ENCODE measurements at regions not wholly inside any gene's neighbourhood (a gene's known extent, or its start where the extent isn't known, plus 50 kb on each side); places are given as distances from the start of the nearest gene placed in this dataset.
"Not testable (repeated sequence)": the region's sequence is repeated elsewhere in the genome, so short reads cannot be mapped to it uniquely, and the experiment has no call there.

GRCh38 chr1:817071-817599 is 106.6 kb upstream of the SAMD11 start:
- DNase-seq (ENCODE audit: low read depth in 2 of 2), result not testable (repeated sequence)

- not testable (repeated sequence) for DNase-seq (ENCODE audit: low read depth in 2 of 2)
Observed at GRCh38 chr1:817658-818617, 105.8 kb upstream of the SAMD11 start.

GRCh38 chr1:818618-819291 is 105.0 kb upstream of the SAMD11 start:
- DNase-seq (ENCODE audit: low read depth in 2 of 2), result no peak

- DNase-seq (ENCODE audit: low read depth in 2 of 2), result no peak
Observed at GRCh38 chr1:820962-821361, 102.8 kb upstream of the SAMD11 start.

- DNase-seq (ENCODE audit: low read depth in 2 of 2), result not testable (repeated sequence)
Observed at GRCh38 chr1:826808-827207, 96.9 kb upstream of the SAMD11 start.

GRCh38 chr1:827211-828063 is 96.3 kb upstream of the SAMD11 start:
- DNase-seq (ENCODE audit: low read depth in 2 of 2), result peak; percentile 97 to 98

- not testable (repeated sequence) for DNase-seq (ENCODE audit: low read depth in 2 of 2)
Observed at GRCh38 chr1:829324-829723, 94.4 kb upstream of the SAMD11 start.

- not testable (repeated sequence) for DNase-seq (ENCODE audit: low read depth in 2 of 2)
Observed at GRCh38 chr1:829932-830331, 93.8 kb upstream of the SAMD11 start.

- DNase-seq (ENCODE audit: low read depth in 2 of 2), result not testable (repeated sequence)
Observed at GRCh38 chr1:830750-831149, 93.0 kb upstream of the SAMD11 start.

- DNase-seq (ENCODE audit: low read depth in 2 of 2), result no peak
Observed at GRCh38 chr1:831522-831921, 92.2 kb upstream of the SAMD11 start.

GRCh38 chr1:832136-832535 is 91.6 kb upstream of the SAMD11 start:
- no peak for DNase-seq (ENCODE audit: low read depth in 2 of 2)

- DNase-seq (ENCODE audit: low read depth in 2 of 2), result not testable (repeated sequence)
Observed at GRCh38 chr1:833226-833625, 90.5 kb upstream of the SAMD11 start.

GRCh38 chr1:835509-835908 is 88.2 kb upstream of the SAMD11 start:
- not testable (repeated sequence) for DNase-seq (ENCODE audit: low read depth in 2 of 2)

- DNase-seq (ENCODE audit: low read depth in 2 of 2), result not testable (repeated sequence)
Observed at GRCh38 chr1:837601-838000, 86.1 kb upstream of the SAMD11 start.

GRCh38 chr1:838291-838690 is 85.4 kb upstream of the SAMD11 start:
- DNase-seq (ENCODE audit: low read depth in 2 of 2), result not testable (repeated sequence)

- DNase-seq (ENCODE audit: low read depth in 2 of 2), result not testable (repeated sequence)
Observed at GRCh38 chr1:840592-840991, 83.1 kb upstream of the SAMD11 start.

- DNase-seq (ENCODE audit: low read depth in 2 of 2), result not testable (repeated sequence)
Observed at GRCh38 chr1:841671-842425, 81.9 kb upstream of the SAMD11 start.

GRCh38 chr1:842799-843198 is 80.9 kb upstream of the SAMD11 start:
- not testable (repeated sequence) for DNase-seq (ENCODE audit: low read depth in 2 of 2)

- DNase-seq (ENCODE audit: low read depth in 2 of 2), result not testable (repeated sequence)
Observed at GRCh38 chr1:843946-844345, 79.8 kb upstream of the SAMD11 start.

GRCh38 chr1:844472-845026 is 79.2 kb upstream of the SAMD11 start:
- DNase-seq (ENCODE audit: low read depth in 2 of 2), result no peak
